ENCODE measurements at regions not wholly inside any gene's neighbourhood (a gene's known extent, or its start where the extent isn't known, plus 50 kb on each side); places are given as distances from the start of the nearest gene placed in this dataset.

GRCh38 chr10:43781480-43782361 is 133.0 kb upstream of the ZNF32 start:
- H3K4me3 ChIP-seq (ENCODE audit: low read depth in 1 of 2, low read length in 2 of 2), result no peak overlapping the region
- H3K4me1 ChIP-seq (ENCODE audit: control insufficient read depth in 1 of 2, insufficient read depth in 2 of 2, low read length in 2 of 2), result no peaks in the 10 kb centered on the region
- no peaks in the 10 kb centered on the region for H3K9me3 ChIP-seq (ENCODE audit: control insufficient read depth in 1 of 2, low read length in 2 of 2)
- H3K36me3 ChIP-seq (ENCODE audit: control insufficient read depth in 1 of 2, insufficient read depth in 2 of 2, low read length in 2 of 2), result no peaks in the 10 kb centered on the region
- H3K9ac ChIP-seq (ENCODE audit: low read depth in 1 of 2, low read length in 2 of 2), result no peak overlapping the region
- no peak overlapping the region for H3K27ac ChIP-seq (ENCODE audit: low read depth, low read length)
- H3K27me3 ChIP-seq (ENCODE audit: control insufficient read depth in 1 of 2, insufficient read depth in 2 of 2, low read length in 2 of 2), result no peaks in the 10 kb centered on the region

- H3K4me1 ChIP-seq (ENCODE audit: control insufficient read depth in 1 of 2, insufficient read depth in 2 of 2, low read length in 2 of 2), result no peaks in the 10 kb centered on the region
- H3K9ac ChIP-seq (ENCODE audit: low read depth in 1 of 2, low read length in 2 of 2), result no peak overlapping the region
- no peaks in the 10 kb centered on the region for H3K9me3 ChIP-seq (ENCODE audit: control insufficient read depth in 1 of 2, low read length in 2 of 2)
- no peaks in the 10 kb centered on the region for H3K36me3 ChIP-seq (ENCODE audit: control insufficient read depth in 1 of 2, insufficient read depth in 2 of 2, low read length in 2 of 2)
- H3K4me3 ChIP-seq (ENCODE audit: low read depth in 1 of 2, low read length in 2 of 2), result no peak overlapping the region
- no peak overlapping the region for H3K27ac ChIP-seq (ENCODE audit: low read depth, low read length)
- H3K27me3 ChIP-seq (ENCODE audit: control insufficient read depth in 1 of 2, insufficient read depth in 2 of 2, low read length in 2 of 2), result no peaks in the 10 kb centered on the region
Measured at GRCh38 chr10:43778571-43778970, 129.9 kb upstream of the ZNF32 start.

GRCh38 chr10:43775384-43775783 is 126.7 kb upstream of the ZNF32 start:
- H3K4me3 ChIP-seq (ENCODE audit: low read depth in 1 of 2, low read length in 2 of 2), result no peak overlapping the region
- no peaks in the 10 kb centered on the region for H3K27me3 ChIP-seq (ENCODE audit: control insufficient read depth in 1 of 2, insufficient read depth in 2 of 2, low read length in 2 of 2)
- no peak overlapping the region for H3K9ac ChIP-seq (ENCODE audit: low read depth in 1 of 2, low read length in 2 of 2)
- H3K4me1 ChIP-seq (ENCODE audit: control insufficient read depth in 1 of 2, insufficient read depth in 2 of 2, low read length in 2 of 2), result no peaks in the 10 kb centered on the region
- H3K36me3 ChIP-seq (ENCODE audit: control insufficient read depth in 1 of 2, insufficient read depth in 2 of 2, low read length in 2 of 2), result no peaks in the 10 kb centered on the region
- H3K27ac ChIP-seq (ENCODE audit: low read depth, low read length), result no peak overlapping the region
- H3K9me3 ChIP-seq (ENCODE audit: control insufficient read depth in 1 of 2, low read length in 2 of 2), result no peaks in the 10 kb centered on the region

- H3K27me3 ChIP-seq (ENCODE audit: control insufficient read depth in 1 of 2, insufficient read depth in 2 of 2, low read length in 2 of 2), result no peaks in the 10 kb centered on the region
- H3K9me3 ChIP-seq (ENCODE audit: control insufficient read depth in 1 of 2, low read length in 2 of 2), result no peaks in the 10 kb centered on the region
- H3K9ac ChIP-seq (ENCODE audit: low read depth in 1 of 2, low read length in 2 of 2), result no peak overlapping the region
- H3K36me3 ChIP-seq (ENCODE audit: control insufficient read depth in 1 of 2, insufficient read depth in 2 of 2, low read length in 2 of 2), result no peaks in the 10 kb centered on the region
- H3K27ac ChIP-seq (ENCODE audit: low read depth, low read length), result no peak overlapping the region
- H3K4me1 ChIP-seq (ENCODE audit: control insufficient read depth in 1 of 2, insufficient read depth in 2 of 2, low read length in 2 of 2), result no peaks in the 10 kb centered on the region
- H3K4me3 ChIP-seq (ENCODE audit: low read depth in 1 of 2, low read length in 2 of 2), result no peak overlapping the region
Measured at GRCh38 chr10:43774234-43774769, 125.6 kb upstream of the ZNF32 start.

GRCh38 chr10:43773736-43774135 is 125.1 kb upstream of the ZNF32 start:
- Histone ChIP-seq H3K9me3 (ENCODE audit: control insufficient read depth in 1 of 2, low read length in 2 of 2) (no peaks in the 10 kb centered on the region), H3K27me3 (ENCODE audit: control insufficient read depth in 1 of 2, insufficient read depth in 2 of 2, low read length in 2 of 2) (no peaks in the 10 kb centered on the region), H3K4me1 (ENCODE audit: control insufficient read depth in 1 of 2, insufficient read depth in 2 of 2, low read length in 2 of 2) (no peaks in the 10 kb centered on the region), H3K4me3 (ENCODE audit: low read depth in 1 of 2, low read length in 2 of 2) (no peak overlapping the region), H3K27ac (ENCODE audit: low read depth, low read length) (no peak overlapping the region), H3K36me3 (ENCODE audit: control insufficient read depth in 1 of 2, insufficient read depth in 2 of 2, low read length in 2 of 2) (no peaks in the 10 kb centered on the region), H3K9ac (ENCODE audit: low read depth in 1 of 2, low read length in 2 of 2) (no peak overlapping the region)

- no peak overlapping the region for H3K9ac ChIP-seq (ENCODE audit: low read depth in 1 of 2, low read length in 2 of 2)
- no peaks in the 10 kb centered on the region for H3K9me3 ChIP-seq (ENCODE audit: control insufficient read depth in 1 of 2, low read length in 2 of 2)
- H3K4me3 ChIP-seq (ENCODE audit: low read depth in 1 of 2, low read length in 2 of 2), result no peak overlapping the region
- H3K27me3 ChIP-seq (ENCODE audit: control insufficient read depth in 1 of 2, insufficient read depth in 2 of 2, low read length in 2 of 2), result no peaks in the 10 kb centered on the region
- H3K36me3 ChIP-seq (ENCODE audit: control insufficient read depth in 1 of 2, insufficient read depth in 2 of 2, low read length in 2 of 2), result no peaks in the 10 kb centered on the region
- H3K4me1 ChIP-seq (ENCODE audit: control insufficient read depth in 1 of 2, insufficient read depth in 2 of 2, low read length in 2 of 2), result no peaks in the 10 kb centered on the region
- H3K27ac ChIP-seq (ENCODE audit: low read depth, low read length), result no peak overlapping the region
Measured at GRCh38 chr10:43772171-43772570, 123.5 kb upstream of the ZNF32 start.

GRCh38 chr10:43771675-43772074 is 123.0 kb upstream of the ZNF32 start:
- no peak overlapping the region for H3K9ac ChIP-seq (ENCODE audit: low read depth in 1 of 2, low read length in 2 of 2)
- no peaks in the 10 kb centered on the region for H3K36me3 ChIP-seq (ENCODE audit: control insufficient read depth in 1 of 2, insufficient read depth in 2 of 2, low read length in 2 of 2)
- H3K27me3 ChIP-seq (ENCODE audit: control insufficient read depth in 1 of 2, insufficient read depth in 2 of 2, low read length in 2 of 2), result no peaks in the 10 kb centered on the region
- no peaks in the 10 kb centered on the region for H3K4me1 ChIP-seq (ENCODE audit: control insufficient read depth in 1 of 2, insufficient read depth in 2 of 2, low read length in 2 of 2)
- no peak overlapping the region for H3K27ac ChIP-seq (ENCODE audit: low read depth, low read length)
- no peaks in the 10 kb centered on the region for H3K9me3 ChIP-seq (ENCODE audit: control insufficient read depth in 1 of 2, low read length in 2 of 2)
- H3K4me3 ChIP-seq (ENCODE audit: low read depth in 1 of 2, low read length in 2 of 2), result no peak overlapping the region

GRCh38 chr10:43765516-43765915 is 116.8 kb upstream of the ZNF32 start:
- Histone ChIP-seq H3K36me3 (ENCODE audit: control insufficient read depth in 1 of 2, insufficient read depth in 2 of 2, low read length in 2 of 2) (no peaks in the 10 kb centered on the region), H3K4me1 (ENCODE audit: control insufficient read depth in 1 of 2, insufficient read depth in 2 of 2, low read length in 2 of 2) (no peaks in the 10 kb centered on the region), H3K4me3 (ENCODE audit: low read depth in 1 of 2, low read length in 2 of 2) (no peak overlapping the region), H3K27me3 (ENCODE audit: control insufficient read depth in 1 of 2, insufficient read depth in 2 of 2, low read length in 2 of 2) (no peaks in the 10 kb centered on the region), H3K9ac (ENCODE audit: low read depth in 1 of 2, low read length in 2 of 2) (no peak overlapping the region), H3K27ac (ENCODE audit: low read depth, low read length) (no peak overlapping the region), H3K9me3 (ENCODE audit: control insufficient read depth in 1 of 2, low read length in 2 of 2) (no peaks in the 10 kb centered on the region)

GRCh38 chr10:43763846-43764245 is 115.2 kb upstream of the ZNF32 start:
- H3K4me3 ChIP-seq (ENCODE audit: low read depth in 1 of 2, low read length in 2 of 2), result no peak overlapping the region
- no peaks in the 10 kb centered on the region for H3K9me3 ChIP-seq (ENCODE audit: control insufficient read depth in 1 of 2, low read length in 2 of 2)
- H3K36me3 ChIP-seq (ENCODE audit: control insufficient read depth in 1 of 2, insufficient read depth in 2 of 2, low read length in 2 of 2), result no peaks in the 10 kb centered on the region
- H3K27me3 ChIP-seq (ENCODE audit: control insufficient read depth in 1 of 2, insufficient read depth in 2 of 2, low read length in 2 of 2), result no peaks in the 10 kb centered on the region
- H3K4me1 ChIP-seq (ENCODE audit: control insufficient read depth in 1 of 2, insufficient read depth in 2 of 2, low read length in 2 of 2), result no peaks in the 10 kb centered on the region
- no peak overlapping the region for H3K27ac ChIP-seq (ENCODE audit: low read depth, low read length)
- no peak overlapping the region for H3K9ac ChIP-seq (ENCODE audit: low read depth in 1 of 2, low read length in 2 of 2)

- Histone ChIP-seq H3K4me3 (ENCODE audit: low read depth in 1 of 2, low read length in 2 of 2) (no peak overlapping the region), H3K27ac (ENCODE audit: low read depth, low read length) (no peak overlapping the region), H3K9me3 (ENCODE audit: control insufficient read depth in 1 of 2, low read length in 2 of 2) (no peaks in the 10 kb centered on the region), H3K27me3 (ENCODE audit: control insufficient read depth in 1 of 2, insufficient read depth in 2 of 2, low read length in 2 of 2) (no peaks in the 10 kb centered on the region), H3K36me3 (ENCODE audit: control insufficient read depth in 1 of 2, insufficient read depth in 2 of 2, low read length in 2 of 2) (no peaks in the 10 kb centered on the region), H3K4me1 (ENCODE audit: control insufficient read depth in 1 of 2, insufficient read depth in 2 of 2, low read length in 2 of 2) (no peaks in the 10 kb centered on the region), H3K9ac (ENCODE audit: low read depth in 1 of 2, low read length in 2 of 2) (no peak overlapping the region)
Measured at GRCh38 chr10:43760514-43760913, 111.8 kb upstream of the ZNF32 start.
